ENCODE measurements at regions not wholly inside any gene's neighbourhood (a gene's known extent, or its start where the extent isn't known, plus 50 kb on each side); places are given as distances from the start of the nearest gene placed in this dataset.

GRCh38 chr4:81740487-81740886 is 268.8 kb upstream of the RASGEF1B start:
- Histone ChIP-seq H3K79me2 (ENCODE audit: insufficient read depth, low read length) (no peaks in the 10 kb centered on the region), H3K36me3 (ENCODE audit: insufficient read depth, low read length) (no peaks in the 10 kb centered on the region), H2AFZ (ENCODE audit: low read length) (no peak overlapping the region), H3K9me3 (ENCODE audit: low read length) (no peaks in the 10 kb centered on the region), H3K9ac (ENCODE audit: low read length) (no peak overlapping the region), H4K20me1 (ENCODE audit: insufficient read depth, low read length) (no peaks in the 10 kb centered on the region), H3K9me2 (ENCODE audit: low read depth, low read length) (no peaks in the 10 kb centered on the region), H3K27me3 (ENCODE audit: insufficient read depth, low read length) (no peaks in the 10 kb centered on the region), H3K4me3 (ENCODE audit: low read depth, low read length, poor library complexity, severe bottlenecking) (no peak overlapping the region), H3K4me2 (ENCODE audit: low read length) (no peak overlapping the region), H3K27ac (ENCODE audit: low read depth, low read length, poor library complexity, severe bottlenecking) (no peak overlapping the region), H3K4me1 (ENCODE audit: insufficient read depth, low read length, severe bottlenecking) (no peaks in the 10 kb centered on the region), H3F3A (ENCODE audit: insufficient read depth, low read length) (no peaks in the 10 kb centered on the region)
- TF ChIP-seq EZH2 (IDR thresholded peaks at IDR 0.05; ENCODE audit: borderline replicate concordance, low read length) (no peak), CTCF (IDR thresholded peaks at IDR 0.05; ENCODE audit: low read length) (no peak)

- no peaks in the 10 kb centered on the region for H3K9me3 ChIP-seq (ENCODE audit: low read length)
- no peak overlapping the region for H3K4me3 ChIP-seq (ENCODE audit: low read depth, low read length, poor library complexity, severe bottlenecking)
- H3K79me2 ChIP-seq (ENCODE audit: insufficient read depth, low read length), result no peaks in the 10 kb centered on the region
- H3K4me2 ChIP-seq (ENCODE audit: low read length), result no peak overlapping the region
- H3K9me2 ChIP-seq (ENCODE audit: low read depth, low read length), result no peaks in the 10 kb centered on the region
- no peak overlapping the region for H3K9ac ChIP-seq (ENCODE audit: low read length)
- no peaks in the 10 kb centered on the region for H3F3A ChIP-seq (ENCODE audit: insufficient read depth, low read length)
- H3K27ac ChIP-seq (ENCODE audit: low read depth, low read length, poor library complexity, severe bottlenecking), result no peak overlapping the region
- no peaks in the 10 kb centered on the region for H3K36me3 ChIP-seq (ENCODE audit: insufficient read depth, low read length)
- no peaks in the 10 kb centered on the region for H3K27me3 ChIP-seq (ENCODE audit: insufficient read depth, low read length)
- H3K4me1 ChIP-seq (ENCODE audit: insufficient read depth, low read length, severe bottlenecking), result no peaks in the 10 kb centered on the region
- no peaks in the 10 kb centered on the region for H4K20me1 ChIP-seq (ENCODE audit: insufficient read depth, low read length)
- no peak overlapping the region for H2AFZ ChIP-seq (ENCODE audit: low read length)
- TF ChIP-seq EZH2 (IDR thresholded peaks at IDR 0.05; ENCODE audit: borderline replicate concordance, low read length), result no peak
- TF ChIP-seq CTCF (IDR thresholded peaks at IDR 0.05; ENCODE audit: low read length), result no peak
Measured at GRCh38 chr4:81738891-81739290, 267.2 kb upstream of the RASGEF1B start.

- Histone ChIP-seq H3K27me3 (ENCODE audit: insufficient read depth, low read length) (no peaks in the 10 kb centered on the region), H4K20me1 (ENCODE audit: insufficient read depth, low read length) (no peaks in the 10 kb centered on the region), H3K27ac (ENCODE audit: low read depth, low read length, poor library complexity, severe bottlenecking) (no peak overlapping the region), H3K9ac (ENCODE audit: low read length) (no peak overlapping the region), H2AFZ (ENCODE audit: low read length) (no peak overlapping the region), H3K36me3 (ENCODE audit: insufficient read depth, low read length) (no peaks in the 10 kb centered on the region), H3K79me2 (ENCODE audit: insufficient read depth, low read length) (no peaks in the 10 kb centered on the region), H3K9me2 (ENCODE audit: low read depth, low read length) (no peaks in the 10 kb centered on the region), H3K4me3 (ENCODE audit: low read depth, low read length, poor library complexity, severe bottlenecking) (no peak overlapping the region), H3K4me2 (ENCODE audit: low read length) (no peak overlapping the region), H3K4me1 (ENCODE audit: insufficient read depth, low read length, severe bottlenecking) (no peaks in the 10 kb centered on the region), H3K9me3 (ENCODE audit: low read length) (no peaks in the 10 kb centered on the region), H3F3A (ENCODE audit: insufficient read depth, low read length) (no peaks in the 10 kb centered on the region)
- TF ChIP-seq CTCF (IDR thresholded peaks at IDR 0.05; ENCODE audit: low read length) (no peak), EZH2 (IDR thresholded peaks at IDR 0.05; ENCODE audit: borderline replicate concordance, low read length) (no peak)
Measured at GRCh38 chr4:81737865-81738559, 266.3 kb upstream of the RASGEF1B start.

All from OCI-LY1 (cell line).